B cell (primary cell): ENCODE measurements at regions not wholly inside any gene's neighbourhood (a gene's known extent, or its start where the extent isn't known, plus 50 kb on each side); places are given as distances from the start of the nearest gene placed in this dataset.

ENCODE experiments used
- ATAC-seq: fragments of 200-7000 bp; cut with Tn5 transposase; one replicate; pipeline ENCODE4 v1.10.0; 2021; ENCODE audit warnings: low read depth, mild to moderate bottlenecking, moderate number of reproducible peaks, moderate library complexity
- CTCF ChIA-PET: fragments of 350-600 bp; sonication (Branson Sonifier 250); formaldehyde crosslinking; loops from one replicate; lab custom pipeline; 2021; ENCODE audit warnings: antibody characterized with exemption, inconsistent platforms; lab: Charles Lee
- POLR2A ChIA-PET: fragments of 350-600 bp; sonication (Branson Sonifier 250); formaldehyde crosslinking; loops from one replicate; lab custom pipeline; 2021; ENCODE audit warnings: antibody characterized with exemption; lab: Charles Lee
- DNase-seq: peaks from one replicate; pipeline ENCODE4 v3.0.0; 2013
- H2AFZ ChIP-seq: 2 replicates; pipeline ENCODE4 v1.6.1; 2012; ENCODE audit warnings: mild to moderate bottlenecking, low read depth, low read length; ENCODE audit not compliant: insufficient read depth, poor library complexity, severe bottlenecking
- H3K27ac ChIP-seq, 2 donors: 1 replicate in 1 of 2; 2 replicates in 1 of 2; pipeline ENCODE4 v1.5.1; 2012 to 2013; ENCODE audit warnings: low read length in 2 of 2, mild to moderate bottlenecking in 2 of 2, moderate library complexity in 1 of 2
- H3K27me3 ChIP-seq, 4 experiments: fragments of 200-600 bp in 1 of 4; sonication (generic) in 1 of 4; replicated peaks in 1 of 4; 1 replicate in 2 of 4; 2 replicates in 2 of 4; pipeline versions ENCODE4 v1.6.1 to v1.7.0; 2013 to 2016; ENCODE audit warnings: low read length in 3 of 4, mild to moderate bottlenecking in 2 of 4, mixed read lengths in 1 of 4, moderate library complexity in 1 of 4; ENCODE audit not compliant: insufficient read depth in 4 of 4, control insufficient read depth in 3 of 4; ENCODE audit errors: control extremely low read depth in 1 of 4
- H3K36me3 ChIP-seq, 2 experiments: replicated peaks in 1 of 2; 1 replicate in 1 of 2; 2 replicates in 1 of 2; pipeline versions ENCODE4 v1.6.1 to v1.7.1; 2013; ENCODE audit warnings: low read length in 1 of 2; ENCODE audit not compliant: insufficient read depth in 2 of 2, control insufficient read depth in 1 of 2; ENCODE audit errors: control extremely low read depth in 1 of 2, extremely low read depth in 1 of 2
- H3K4me1 ChIP-seq, 2 donors: fragments of 200-600 bp in 1 of 2; sonication (generic) in 1 of 2; 1 replicate in 1 of 2; 2 replicates in 1 of 2; pipeline versions ENCODE4 v1.5.1 to v1.6.1; 2013 to 2017; ENCODE audit warnings: low read length in 2 of 2; ENCODE audit not compliant: control insufficient read depth in 2 of 2, insufficient read depth in 2 of 2
- H3K4me2 ChIP-seq: replicated peaks from 2 replicates; pipeline ENCODE3; 2012; ENCODE audit warnings: mild to moderate bottlenecking, low read depth, low read length; ENCODE audit not compliant: poor library complexity, severe bottlenecking
- H3K4me3 ChIP-seq, 5 experiments: fragments of 200-600 bp in 1 of 5; sonication (generic) in 1 of 5; 1 replicate in 3 of 5; 2 replicates in 2 of 5; pipeline versions ENCODE4 v1.5.1 to v1.7.0; 2011 to 2016; ENCODE audit warnings: low read length in 4 of 5, mild to moderate bottlenecking in 4 of 5, low read depth in 2 of 5, control low read depth in 1 of 5, moderate library complexity in 1 of 5; ENCODE audit not compliant: insufficient read depth in 1 of 5; ENCODE audit errors: control extremely low read depth in 1 of 5, extremely low read depth in 1 of 5
- H3K79me2 ChIP-seq: fragments of 200-600 bp; sonication (generic); one replicate; pipeline ENCODE4 v1.6.0; 2016; ENCODE audit warnings: low read length; ENCODE audit not compliant: control insufficient read depth, insufficient read depth
- H3K9ac ChIP-seq: fragments of 200-600 bp; sonication (generic); 2 replicates; pipeline ENCODE4 v1.6.1; 2017; ENCODE audit warnings: mild to moderate bottlenecking, low read length, moderate library complexity
- H3K9me3 ChIP-seq, 3 donors: one replicate each; pipeline versions ENCODE4 v1.6.1 to v1.7.1; 2013; ENCODE audit warnings: low read length in 2 of 3; ENCODE audit not compliant: control insufficient read depth in 2 of 3, insufficient read depth in 1 of 3; ENCODE audit errors: control extremely low read depth in 1 of 3
- H4K20me1 ChIP-seq: 2 replicates; pipeline ENCODE4 v1.6.0; 2012; ENCODE audit warnings: mild to moderate bottlenecking, low read length; ENCODE audit not compliant: insufficient read depth, control insufficient read depth, poor library complexity, severe bottlenecking
- H3K27ac Mint-ChIP-seq: one replicate; pipeline ENCODE4 v1.8.0; 2021; ENCODE audit warnings: mixed read lengths
- H3K27me3 Mint-ChIP-seq: one replicate; pipeline ENCODE4 v1.8.0; 2021; ENCODE audit warnings: mixed read lengths
- H3K4me1 Mint-ChIP-seq: one replicate; pipeline ENCODE4 v1.8.0; 2021; ENCODE audit warnings: mixed read lengths
- H3K4me3 Mint-ChIP-seq: one replicate; pipeline ENCODE4 v1.8.0; 2021; ENCODE audit warnings: mixed read lengths
- H3K9me3 Mint-ChIP-seq: one replicate; pipeline ENCODE4 v1.8.0; 2022; ENCODE audit warnings: mixed read lengths; ENCODE audit not compliant: insufficient read depth
- CTCF ChIP-seq: fragments of 200-600 bp; IDR thresholded peaks from one replicate; pipeline ENCODE4 v1.8.0; 2022; ENCODE audit warnings: antibody characterized with exemption, mild to moderate bottlenecking
- EZH2 ChIP-seq: IDR thresholded peaks from 2 replicates; pipeline ENCODE4 v1.6.1; 2012; ENCODE audit warnings: borderline replicate concordance, low read depth, mild to moderate bottlenecking, moderate library complexity, low read length; ENCODE audit not compliant: insufficient read depth, poor library complexity, severe bottlenecking
- WGBS: methylation state at CpG from one replicate; pipeline ENCODE4 v1.1.5; 2013; ENCODE audit warnings: missing lambda C conversion rate; ENCODE audit not compliant: insufficient coverage; 5-methylcytosine and 5-hydroxymethylcytosine counted together
- intact Hi-C: fragments of 100-400 bp; cut with micrococcal nuclease; formaldehyde crosslinking; loops from one replicate; pipeline ENCODE4 v1.10.0; 2022

- ChIA-PET CTCF (no interaction called here), POLR2A (no interaction called here)
- Mint-ChIP-seq H3K27ac (no peak overlapping the region), H3K4me1 (no peaks in the 10 kb centered on the region), H3K27me3 (no peaks in the 10 kb centered on the region), H3K9me3 (peaks cover 3% of the 10 kb centered on the region), H3K4me3 (no peak overlapping the region)
- no peak overlapping the region for H3K9ac ChIP-seq
- H4K20me1 ChIP-seq, result no peaks in the 10 kb centered on the region
- no peak for ATAC-seq
- no peaks in the 10 kb centered on the region for H3K27me3 ChIP-seq
- intact Hi-C loops, result no loop called here
- no peaks in the 10 kb centered on the region for H3K79me2 ChIP-seq
- H3K4me1 ChIP-seq, result no peaks in the 10 kb centered on the region
- no peak overlapping the region for H3K4me3 ChIP-seq
- H3K27ac ChIP-seq, result no peak overlapping the region
- TF ChIP-seq EZH2, result no peak
- TF ChIP-seq CTCF, result no peak
- no peak overlapping the region for H3K4me2 ChIP-seq
- H3K36me3 ChIP-seq, result no peaks in the 10 kb centered on the region
- no peak for DNase-seq
- no peak overlapping the region for H2AFZ ChIP-seq
- WGBS, result 91% methylated on average over 5 of the region's 12 CpGs
- no peaks in the 10 kb centered on the region for H3K9me3 ChIP-seq
Observed at GRCh38 chr20:11001764-11002540, 328.2 kb upstream of the JAG1 start.

GRCh38 chr20:11003341-11003740 is 329.5 kb upstream of the JAG1 start:
- Mint-ChIP-seq H3K27me3 (no peaks in the 10 kb centered on the region), H3K4me1 (no peaks in the 10 kb centered on the region), H3K27ac (no peak overlapping the region), H3K4me3 (no peak overlapping the region), H3K9me3 (peaks cover 3% of the 10 kb centered on the region)
- TF ChIP-seq CTCF, result no peak
- no peak for TF ChIP-seq EZH2
- no peaks in the 10 kb centered on the region for H4K20me1 ChIP-seq
- H3K4me2 ChIP-seq, result no peak overlapping the region
- no peaks in the 10 kb centered on the region for H3K9me3 ChIP-seq
- H3K27me3 ChIP-seq, result no peaks in the 10 kb centered on the region
- no peaks in the 10 kb centered on the region for H3K4me1 ChIP-seq
- no peak overlapping the region for H3K4me3 ChIP-seq
- no peak overlapping the region for H3K9ac ChIP-seq
- ATAC-seq (no peak), DNase-seq (no peak)
- no peak overlapping the region for H3K27ac ChIP-seq
- CTCF ChIA-PET, result no interaction called here
- H3K36me3 ChIP-seq, result no peaks in the 10 kb centered on the region
- 79% methylated on average over 2 of the region's 2 CpGs for WGBS
- intact Hi-C loops, result no loop called here
- H2AFZ ChIP-seq, result no peak overlapping the region
- POLR2A ChIA-PET, result no interaction called here
- no peaks in the 10 kb centered on the region for H3K79me2 ChIP-seq
